Ureter (tissue), 1 donor: ENCODE measurements at regions not wholly inside any gene's neighbourhood (a gene's known extent, or its start where the extent isn't known, plus 50 kb on each side); places are given as distances from the start of the nearest gene placed in this dataset.

Experiments
- DNase-seq: peaks from one replicate; pipeline ENCODE4 v3.0.0-alpha.2; 2020; ENCODE audit warnings: low spot score
- donor health status: DM: yes; HTN: yes; CAD: no.

GRCh38 chr1:93744299-93744988 lies 62.8 kb upstream of the BCAR3 start:
- DNase-seq, result no peak

- no peak for DNase-seq
These were observed 61.8 kb upstream of the BCAR3 start for GRCh38 chr1:93743465-93743864.

DNA sequence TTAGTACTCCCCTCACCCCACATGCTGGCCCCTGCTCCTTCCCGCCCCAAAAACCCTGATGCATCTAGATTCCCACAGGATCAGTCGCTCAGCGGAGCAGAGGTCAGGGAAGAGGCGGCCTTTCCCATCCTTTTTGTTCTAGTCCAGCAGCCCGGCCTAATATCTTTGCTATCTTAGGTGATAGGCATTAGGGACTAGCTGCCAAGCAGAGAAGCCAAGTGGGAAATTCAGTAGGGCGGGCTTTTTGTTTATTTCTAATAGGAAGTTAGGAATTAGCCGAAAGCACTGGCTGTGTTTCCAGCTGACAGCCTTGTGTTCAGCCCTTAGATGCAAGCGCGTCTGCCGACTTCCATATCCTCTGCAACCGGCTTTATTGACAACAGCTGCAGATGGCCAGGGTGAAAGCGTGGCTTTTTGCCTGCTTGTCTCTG lies 59.0 kb upstream of the BCAR3 start:
- DNase-seq, result no peak

DNA sequence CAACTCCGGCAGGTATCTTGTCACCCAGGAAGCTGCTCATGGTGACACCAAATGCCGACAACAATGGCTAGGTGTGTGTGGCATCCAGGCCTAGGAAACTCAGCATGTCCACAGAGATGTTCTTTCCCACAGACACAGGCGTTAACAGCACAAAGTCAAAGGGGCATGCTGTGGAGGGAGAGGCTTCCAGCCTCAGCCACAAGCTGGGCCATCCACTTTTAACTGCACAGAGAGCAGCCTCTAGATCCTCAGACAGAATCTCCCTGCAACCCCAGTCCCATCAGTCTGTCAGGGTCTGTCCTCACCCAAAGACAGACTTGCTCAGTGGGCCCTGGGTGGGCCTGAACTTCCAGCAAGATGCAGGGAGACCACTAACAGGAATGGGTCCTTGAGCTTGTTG lies 58.5 kb upstream of the BCAR3 start:
- no peak for DNase-seq

- DNase-seq, result no peak
These were observed 57.8 kb upstream of the BCAR3 start for GRCh38 chr1:93739472-93739871.

DNA sequence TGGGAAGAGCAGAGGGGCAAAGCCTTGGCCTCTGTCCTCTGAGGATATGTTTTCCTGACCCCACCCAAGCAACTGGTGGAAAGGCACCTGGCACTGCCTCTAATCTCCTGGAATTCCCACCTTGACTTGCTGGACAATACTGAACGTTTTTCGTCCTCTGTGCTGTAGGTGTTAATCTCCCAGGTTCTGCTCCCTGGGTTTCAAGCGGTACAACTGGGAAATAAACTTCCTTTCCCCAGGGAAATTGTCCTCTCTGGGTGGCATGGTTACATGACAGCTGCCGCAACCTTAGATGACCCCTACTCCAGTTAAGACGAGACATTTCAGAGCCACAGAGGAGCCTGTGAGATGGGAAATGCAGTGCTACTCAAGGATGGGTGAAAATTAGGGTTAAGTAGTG lies 57.3 kb upstream of the BCAR3 start:
- DNase-seq, result no peak

GRCh38 chr1:93738075-93738622 lies 56.5 kb upstream of the BCAR3 start:
- DNase-seq, result no peak

DNA sequence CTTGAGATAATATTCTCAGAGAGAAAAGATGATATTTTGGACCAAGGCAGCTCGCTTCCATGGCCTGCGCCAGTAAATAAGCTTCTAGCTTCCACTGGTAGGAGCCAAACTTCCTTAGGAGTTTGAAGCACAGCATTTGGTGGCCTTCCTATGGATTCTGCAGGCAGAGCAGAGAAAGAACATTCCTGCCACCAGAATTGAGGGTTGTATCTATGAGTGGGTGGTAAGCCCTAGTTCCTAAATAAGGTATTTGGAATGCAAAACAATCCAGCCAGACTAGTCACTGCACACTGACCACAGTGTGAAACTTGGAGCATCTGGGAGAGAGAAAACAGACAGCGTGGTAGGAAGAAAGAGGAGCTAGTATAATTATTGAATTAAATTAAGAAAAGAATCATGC lies 54.1 kb upstream of the BCAR3 start:
- DNase-seq, result no peak

- DNase-seq, result no peak
These were observed 53.4 kb upstream of the BCAR3 start for GRCh38 chr1:93734999-93735398.

GRCh38 chr1:93733340-93733739 lies 51.7 kb upstream of the BCAR3 start:
- no peak for DNase-seq

DNA sequence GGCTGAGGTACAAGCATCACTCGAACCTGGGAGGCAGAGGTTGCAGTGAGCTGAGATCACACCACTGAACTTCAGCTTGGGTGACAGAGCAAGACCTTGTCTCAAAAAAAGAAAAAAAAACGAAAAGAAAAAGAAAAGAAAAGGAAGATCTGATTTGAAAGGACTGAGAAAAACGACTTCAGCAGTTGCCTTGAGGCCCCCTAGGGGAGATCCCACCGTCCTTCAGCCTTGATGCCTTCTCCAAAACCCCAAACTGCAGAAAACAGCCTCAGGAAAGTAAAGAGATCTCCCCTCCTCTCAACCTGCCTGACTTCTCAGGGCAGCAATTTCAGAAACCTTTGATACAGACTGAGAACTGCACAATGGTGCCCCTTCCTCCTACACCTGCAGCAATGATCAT lies 50.9 kb upstream of the BCAR3 start:
- DNase-seq, result no peak
